ENCODE measurements at regions not wholly inside any gene's neighbourhood (a gene's known extent, or its start where the extent isn't known, plus 50 kb on each side); places are given as distances from the start of the nearest gene placed in this dataset.

GRCh38 chr10:21003240-21003822 lies 106.2 kb upstream of the NEBL start:
- TF ChIP-seq CTCF (IDR thresholded peaks at IDR 0.05) (no peak), ZFX (IDR thresholded peaks at IDR 0.05; ENCODE audit: borderline replicate concordance) (no peak)
